Activated naive CD8-positive, alpha-beta T cell treated with anti-CD3 and anti-CD28 coated beads for 36 hours (primary cell): ENCODE measurements at regions not wholly inside any gene's neighbourhood (a gene's known extent, or its start where the extent isn't known, plus 50 kb on each side); places are given as distances from the start of the nearest gene placed in this dataset.
"Not testable (repeated sequence)": the region's sequence is repeated elsewhere in the genome, so short reads cannot be mapped to it uniquely, and the experiment has no call there.

Experiments
- DNase-seq: peaks from one replicate; pipeline ENCODE4 v3.0.0; 2021
- H3K27ac Mint-ChIP-seq: one replicate; pipeline ENCODE4 v1.8.0; 2022; ENCODE audit warnings: mild to moderate bottlenecking, moderate library complexity, mixed read lengths
- H3K27me3 Mint-ChIP-seq: one replicate; pipeline ENCODE4 v1.8.0; 2022; ENCODE audit warnings: mild to moderate bottlenecking, mixed read lengths
- H3K36me3 Mint-ChIP-seq: one replicate; pipeline ENCODE4 v1.8.0; 2021; ENCODE audit warnings: mild to moderate bottlenecking, mixed read lengths
- H3K4me1 Mint-ChIP-seq: one replicate; pipeline ENCODE4 v1.8.0; 2021; ENCODE audit warnings: mixed read lengths
- H3K4me3 Mint-ChIP-seq: one replicate; pipeline ENCODE4 v1.8.0; 2022; ENCODE audit warnings: mild to moderate bottlenecking, moderate library complexity, mixed read lengths
- H3K9me3 Mint-ChIP-seq: one replicate; pipeline ENCODE4 v1.8.0; 2022; ENCODE audit warnings: mixed read lengths

- DNase-seq, H3K36me3 Mint-ChIP-seq, H3K27ac Mint-ChIP-seq, H3K4me1 Mint-ChIP-seq, H3K9me3 Mint-ChIP-seq, H3K4me3 Mint-ChIP-seq, H3K27me3 Mint-ChIP-seq: not testable (repeated sequence)
Observed at GRCh38 chr6:119726912-119727311, 377.4 kb upstream of the MAN1A1 start.

- H3K27me3 Mint-ChIP-seq = peaks cover 8% of the 10 kb centered on the region
- no peak for DNase-seq
- H3K9me3 Mint-ChIP-seq = no peaks in the 10 kb centered on the region
- no peaks in the 10 kb centered on the region for H3K36me3 Mint-ChIP-seq
- no peak overlapping the region for H3K4me3 Mint-ChIP-seq
- no peak overlapping the region for H3K27ac Mint-ChIP-seq
- H3K4me1 Mint-ChIP-seq = peaks cover 2% of the 10 kb centered on the region
Observed at GRCh38 chr6:119726086-119726485, 376.5 kb upstream of the MAN1A1 start.

DNA sequence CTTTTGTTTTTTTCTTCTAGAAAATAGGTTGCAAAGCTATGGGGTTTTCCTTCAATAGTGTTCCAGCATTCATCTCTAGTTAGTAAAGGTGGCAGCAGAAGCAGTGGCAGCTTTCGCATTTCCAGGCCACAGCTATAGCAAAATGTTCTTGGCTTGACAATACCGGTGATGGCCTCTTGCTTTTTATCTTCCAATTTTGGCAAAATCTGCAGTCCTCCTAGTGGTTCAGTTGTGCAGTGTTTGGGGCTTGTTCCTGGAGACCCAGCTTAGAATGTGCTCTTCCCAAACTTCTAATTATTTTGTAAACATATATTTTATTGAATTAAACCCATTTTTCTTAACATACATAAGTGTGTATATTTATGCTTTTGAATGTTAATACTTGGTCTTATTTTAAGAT lies 370.6 kb upstream of the MAN1A1 start:
- Mint-ChIP-seq H3K36me3 (no peaks in the 10 kb centered on the region), H3K4me3 (no peak overlapping the region), H3K4me1 (no peaks in the 10 kb centered on the region), H3K9me3 (no peaks in the 10 kb centered on the region), H3K27me3 (no peaks in the 10 kb centered on the region), H3K27ac (no peak overlapping the region)
- DNase-seq = no peak

DNA sequence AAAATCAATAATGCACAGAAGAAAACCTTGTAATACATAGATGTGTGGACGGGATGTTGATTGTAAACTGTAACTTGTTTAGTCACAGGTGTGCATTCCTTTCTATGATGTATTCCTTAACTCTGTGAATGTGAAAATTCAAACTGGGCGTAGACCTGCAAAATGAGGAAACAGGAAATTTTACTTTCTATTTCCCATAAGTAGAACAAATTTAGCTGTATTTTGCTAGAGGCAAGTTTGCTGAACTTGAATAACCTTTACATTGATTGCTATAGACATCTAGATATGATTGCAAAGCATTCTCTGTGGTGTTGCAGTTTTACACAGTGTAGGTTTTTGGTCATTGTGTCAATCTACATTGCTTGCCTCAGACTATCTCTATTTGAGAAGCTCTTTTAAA lies 368.4 kb upstream of the MAN1A1 start:
- peaks cover under 1% of the 10 kb centered on the region for H3K9me3 Mint-ChIP-seq
- H3K36me3 Mint-ChIP-seq = no peaks in the 10 kb centered on the region
- no peaks in the 10 kb centered on the region for H3K27me3 Mint-ChIP-seq
- DNase-seq = no peak
- H3K4me3 Mint-ChIP-seq = no peak overlapping the region
- no peak overlapping the region for H3K27ac Mint-ChIP-seq
- no peaks in the 10 kb centered on the region for H3K4me1 Mint-ChIP-seq

DNA sequence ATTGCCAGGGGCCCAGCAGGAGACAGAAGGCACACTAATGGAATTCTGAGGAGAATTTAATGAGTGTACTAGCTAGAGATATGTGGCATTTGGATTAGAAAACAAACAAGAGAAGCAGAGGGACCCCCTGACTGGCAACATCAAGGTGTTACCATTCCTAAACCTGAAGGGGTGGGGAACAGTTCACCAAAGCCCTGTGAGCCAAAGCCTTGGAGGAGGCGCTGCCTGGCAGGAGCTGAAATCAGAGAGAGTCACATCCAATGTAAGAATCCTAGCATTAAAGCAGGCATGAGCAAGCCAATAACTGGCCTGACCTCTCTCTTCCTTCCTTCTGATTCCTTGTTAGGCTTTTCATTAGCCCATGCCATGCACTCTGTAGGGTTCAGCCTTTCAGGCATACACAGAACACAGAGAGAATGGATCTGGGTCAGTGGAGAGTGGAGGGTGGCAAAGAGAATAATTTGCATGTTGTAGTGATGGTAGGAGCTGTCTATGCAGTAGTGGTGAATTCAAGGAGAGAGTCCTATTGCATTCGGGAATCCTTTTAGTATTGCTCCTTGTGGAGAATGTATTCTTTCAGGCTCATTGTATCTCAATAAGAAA lies 367.2 kb upstream of the MAN1A1 start:
- Mint-ChIP-seq H3K27me3 (no peaks in the 10 kb centered on the region), H3K36me3 (no peaks in the 10 kb centered on the region), H3K4me1 (no peaks in the 10 kb centered on the region), H3K9me3 (peaks cover 3% of the 10 kb centered on the region), H3K4me3 (no peak overlapping the region), H3K27ac (no peak overlapping the region)
- no peak for DNase-seq

DNA sequence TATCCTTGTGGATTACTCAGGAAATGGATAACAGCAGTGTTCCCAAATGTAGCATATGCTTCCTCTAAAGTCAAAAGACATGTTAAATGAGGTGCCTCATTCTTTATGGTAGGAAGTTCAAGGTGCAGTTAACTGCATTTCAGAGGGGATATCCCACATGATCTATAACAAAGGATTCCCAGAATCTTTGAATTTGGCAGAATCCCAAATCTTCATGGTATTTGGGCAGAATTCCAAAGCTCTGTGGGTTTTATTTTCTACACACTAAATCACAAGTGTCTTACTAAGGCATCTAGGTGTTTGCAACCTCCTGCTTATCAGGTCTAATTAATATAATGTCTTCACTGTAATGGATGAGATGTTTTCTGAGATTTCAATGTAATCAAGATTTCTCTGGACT lies 364.3 kb upstream of the MAN1A1 start:
- Mint-ChIP-seq H3K4me3 (no peak overlapping the region), H3K27ac (no peak overlapping the region), H3K36me3 (no peaks in the 10 kb centered on the region), H3K27me3 (no peaks in the 10 kb centered on the region), H3K4me1 (no peaks in the 10 kb centered on the region), H3K9me3 (peaks cover 3% of the 10 kb centered on the region)
- no peak for DNase-seq

GRCh38 chr6:119686644-119687043 lies 337.1 kb upstream of the MAN1A1 start:
- Mint-ChIP-seq H3K27ac (no peak overlapping the region), H3K36me3 (no peaks in the 10 kb centered on the region), H3K27me3 (no peaks in the 10 kb centered on the region), H3K9me3 (no peaks in the 10 kb centered on the region), H3K4me3 (no peak overlapping the region), H3K4me1 (no peaks in the 10 kb centered on the region)
- no peak for DNase-seq

GRCh38 chr6:119686240-119686639 lies 336.7 kb upstream of the MAN1A1 start:
- Mint-ChIP-seq H3K27ac (no peak overlapping the region), H3K4me3 (no peak overlapping the region), H3K4me1 (no peaks in the 10 kb centered on the region), H3K36me3 (no peaks in the 10 kb centered on the region), H3K27me3 (no peaks in the 10 kb centered on the region), H3K9me3 (no peaks in the 10 kb centered on the region)
- no peak for DNase-seq

DNA sequence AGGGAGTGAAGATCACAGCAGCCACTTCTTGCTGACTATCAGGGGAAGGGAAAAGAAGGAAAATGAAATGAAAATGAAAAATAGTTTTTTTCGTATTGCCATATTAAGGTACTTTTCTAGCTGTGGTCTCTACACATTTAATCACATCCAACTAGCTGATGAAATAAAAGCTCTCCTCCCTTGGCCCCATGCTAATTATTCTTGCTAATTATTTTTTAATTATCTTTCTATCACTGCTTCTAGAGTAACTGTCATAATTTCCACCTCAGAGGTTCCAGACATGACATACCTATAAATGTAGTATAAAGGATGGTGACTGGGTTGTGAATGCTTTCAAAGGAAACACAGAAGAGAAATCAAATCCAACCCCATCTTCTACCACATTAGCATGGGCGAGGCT lies 334.1 kb upstream of the MAN1A1 start:
- H3K27ac Mint-ChIP-seq = no peak overlapping the region
- no peaks in the 10 kb centered on the region for H3K27me3 Mint-ChIP-seq
- DNase-seq = no peak
- no peak overlapping the region for H3K4me3 Mint-ChIP-seq
- no peaks in the 10 kb centered on the region for H3K36me3 Mint-ChIP-seq
- no peaks in the 10 kb centered on the region for H3K4me1 Mint-ChIP-seq
- no peaks in the 10 kb centered on the region for H3K9me3 Mint-ChIP-seq

- Mint-ChIP-seq H3K4me3 (no peak overlapping the region), H3K9me3 (no peaks in the 10 kb centered on the region), H3K36me3 (no peaks in the 10 kb centered on the region), H3K4me1 (no peaks in the 10 kb centered on the region), H3K27me3 (no peaks in the 10 kb centered on the region), H3K27ac (no peak overlapping the region)
- no peak for DNase-seq
Observed at GRCh38 chr6:119683031-119683430, 333.5 kb upstream of the MAN1A1 start.

DNA sequence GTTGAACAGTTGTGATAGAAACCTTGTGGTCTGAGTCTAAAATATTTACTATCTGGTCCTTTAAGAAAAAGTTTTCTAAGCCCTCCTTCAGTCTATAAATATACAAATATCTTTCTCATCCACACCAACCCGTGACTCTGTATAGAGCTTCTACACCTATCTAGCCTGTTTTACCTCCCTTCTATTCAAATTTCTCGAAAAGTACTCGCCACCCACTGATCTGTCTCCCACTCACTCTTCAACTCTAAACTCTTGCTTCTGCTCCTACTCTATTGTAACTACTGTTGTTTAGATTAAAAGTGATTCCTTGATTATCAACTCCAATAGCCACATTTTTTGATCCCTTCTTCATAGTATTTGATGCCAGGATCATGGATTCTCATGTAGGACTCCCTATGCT lies 329.4 kb upstream of the MAN1A1 start:
- Mint-ChIP-seq H3K36me3 (no peaks in the 10 kb centered on the region), H3K9me3 (no peaks in the 10 kb centered on the region), H3K4me1 (no peaks in the 10 kb centered on the region), H3K4me3 (no peak overlapping the region), H3K27me3 (no peaks in the 10 kb centered on the region), H3K27ac (no peak overlapping the region)
- no peak for DNase-seq

- Mint-ChIP-seq H3K27ac (no peak overlapping the region), H3K36me3 (no peaks in the 10 kb centered on the region), H3K4me1 (no peaks in the 10 kb centered on the region), H3K4me3 (no peak overlapping the region), H3K9me3 (no peaks in the 10 kb centered on the region), H3K27me3 (no peaks in the 10 kb centered on the region)
- DNase-seq = no peak
Observed at GRCh38 chr6:119677384-119677783, 327.8 kb upstream of the MAN1A1 start.

DNA sequence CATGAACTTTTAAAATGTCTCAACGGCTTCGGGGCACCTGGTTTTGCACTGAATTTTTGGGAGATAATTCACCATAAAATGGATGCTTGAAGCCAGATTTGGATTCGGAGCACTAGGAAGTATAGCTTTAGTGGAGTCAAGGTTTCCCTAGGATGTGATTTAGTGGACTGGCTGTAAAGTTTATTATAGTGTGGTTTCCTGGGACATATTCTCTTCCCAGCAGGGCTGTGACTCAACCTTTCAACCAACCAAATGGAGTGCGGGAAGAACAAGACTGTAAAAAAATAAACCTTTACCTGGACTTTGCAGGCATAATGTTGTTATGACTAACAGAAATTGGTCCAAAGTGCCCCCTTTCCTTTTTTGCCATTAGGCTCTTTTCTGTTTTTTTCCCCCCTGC lies 327.4 kb upstream of the MAN1A1 start:
- Mint-ChIP-seq H3K27ac (no peak overlapping the region), H3K4me3 (no peak overlapping the region)

GRCh38 chr6:119676230-119676629 lies 326.7 kb upstream of the MAN1A1 start:
- Mint-ChIP-seq H3K27me3 (no peaks in the 10 kb centered on the region), H3K4me1 (no peaks in the 10 kb centered on the region), H3K9me3 (no peaks in the 10 kb centered on the region), H3K4me3 (no peak overlapping the region), H3K36me3 (no peaks in the 10 kb centered on the region), H3K27ac (no peak overlapping the region)
- DNase-seq = no peak

More for the DNA sequence above, 327.4 kb upstream of the MAN1A1 start:
- H3K4me1 Mint-ChIP-seq = no peaks in the 10 kb centered on the region
- no peak for DNase-seq
- H3K36me3 Mint-ChIP-seq = no peaks in the 10 kb centered on the region
- H3K27me3 Mint-ChIP-seq = no peaks in the 10 kb centered on the region
- H3K9me3 Mint-ChIP-seq = no peaks in the 10 kb centered on the region

DNA sequence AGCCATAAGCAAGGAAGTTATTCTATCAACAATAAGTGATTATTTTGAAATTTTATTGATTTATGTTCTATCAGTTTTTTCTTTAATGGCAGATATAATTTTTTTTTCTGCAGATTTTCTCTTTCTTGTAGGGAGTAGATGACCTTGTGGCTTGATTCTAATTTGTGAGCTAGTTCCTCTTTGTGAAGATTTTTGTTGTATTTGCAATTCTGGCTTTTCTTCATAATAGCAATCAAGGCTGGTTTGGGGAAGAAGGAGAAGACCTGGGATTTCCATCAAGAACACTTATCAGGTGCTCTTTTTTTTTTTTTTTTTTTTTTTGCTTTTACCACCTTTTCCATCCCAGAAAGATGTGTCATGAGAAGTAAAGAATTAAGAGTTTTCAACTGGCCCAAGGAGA lies 324.2 kb upstream of the MAN1A1 start:
- Mint-ChIP-seq H3K27ac (no peak overlapping the region), H3K36me3 (no peaks in the 10 kb centered on the region), H3K4me3 (no peak overlapping the region), H3K27me3 (no peaks in the 10 kb centered on the region), H3K4me1 (peaks cover 5% of the 10 kb centered on the region), H3K9me3 (no peaks in the 10 kb centered on the region)
- DNase-seq = no peak

GRCh38 chr6:119672725-119673124 lies 323.2 kb upstream of the MAN1A1 start:
- no peaks in the 10 kb centered on the region for H3K36me3 Mint-ChIP-seq
- no peak overlapping the region for H3K4me3 Mint-ChIP-seq
- no peak overlapping the region for H3K27ac Mint-ChIP-seq
- no peak for DNase-seq
- peaks cover 10% of the 10 kb centered on the region for H3K4me1 Mint-ChIP-seq
- no peaks in the 10 kb centered on the region for H3K27me3 Mint-ChIP-seq
- H3K9me3 Mint-ChIP-seq = no peaks in the 10 kb centered on the region

GRCh38 chr6:119671105-119671504 lies 321.5 kb upstream of the MAN1A1 start:
- H3K4me1 Mint-ChIP-seq = peaks cover 10% of the 10 kb centered on the region
- no peaks in the 10 kb centered on the region for H3K36me3 Mint-ChIP-seq
- no peak overlapping the region for H3K4me3 Mint-ChIP-seq
- DNase-seq = no peak
- H3K9me3 Mint-ChIP-seq = no peaks in the 10 kb centered on the region
- H3K27ac Mint-ChIP-seq = no peak overlapping the region
- H3K27me3 Mint-ChIP-seq = no peaks in the 10 kb centered on the region
